ENCODE measurements at regions not wholly inside any gene's neighbourhood (a gene's known extent, or its start where the extent isn't known, plus 50 kb on each side); places are given as distances from the start of the nearest gene placed in this dataset.
"Not testable (repeated sequence)": the region's sequence is repeated elsewhere in the genome, so short reads cannot be mapped to it uniquely, and the experiment has no call there.

- no peak for DNase-seq
These were observed 142.1 kb downstream of the C6orf118 start for GRCh38 chr6:165167311-165167710.

- DNase-seq: no peak
These were observed 145.9 kb downstream of the C6orf118 start for GRCh38 chr6:165163519-165163918.

- DNase-seq: no peak
These were observed 149.9 kb downstream of the C6orf118 start for GRCh38 chr6:165159460-165159859.

- DNase-seq: no peak
These were observed 162.9 kb downstream of the C6orf118 start for GRCh38 chr6:165146456-165146855.

GRCh38 chr6:165135889-165136288, 173.5 kb downstream of the C6orf118 start:
- DNase-seq: no peak

- DNase-seq: no peak
These were observed 180.3 kb downstream of the C6orf118 start for GRCh38 chr6:165129086-165129485.

GRCh38 chr6:165127743-165128142, 181.7 kb downstream of the C6orf118 start:
- DNase-seq: not testable (repeated sequence)

GRCh38 chr6:165124681-165125080, 184.7 kb downstream of the C6orf118 start:
- not testable (repeated sequence) for DNase-seq

- DNase-seq: no peak
These were observed 190.0 kb downstream of the C6orf118 start for GRCh38 chr6:165119231-165120020.

- no peak for DNase-seq
These were observed 190.7 kb downstream of the C6orf118 start for GRCh38 chr6:165118736-165119135.

GRCh38 chr6:165117806-165118205, 191.6 kb downstream of the C6orf118 start:
- no peak for DNase-seq

GRCh38 chr6:165117121-165117520, 192.3 kb downstream of the C6orf118 start:
- no peak for DNase-seq

- no peak for DNase-seq
These were observed 198.5 kb downstream of the C6orf118 start for GRCh38 chr6:165110860-165111259.

GRCh38 chr6:165109011-165109410, 200.4 kb downstream of the C6orf118 start:
- no peak for DNase-seq

GRCh38 chr6:165106261-165106660, 203.1 kb downstream of the C6orf118 start:
- DNase-seq: no peak

GRCh38 chr6:165098165-165098564, 211.2 kb downstream of the C6orf118 start:
- DNase-seq: no peak

GRCh38 chr6:165096868-165097267, 212.5 kb downstream of the C6orf118 start:
- DNase-seq: no peak

GRCh38 chr6:165096209-165096608, 213.2 kb downstream of the C6orf118 start:
- no peak for DNase-seq

- no peak for DNase-seq
These were observed 216.4 kb downstream of the C6orf118 start for GRCh38 chr6:165092881-165093595.

GRCh38 chr6:165091121-165091785, 218.2 kb downstream of the C6orf118 start:
- DNase-seq: no peak

GRCh38 chr6:165090242-165090641, 219.2 kb downstream of the C6orf118 start:
- no peak for DNase-seq

GRCh38 chr6:165086814-165087213, 222.6 kb downstream of the C6orf118 start:
- DNase-seq: no peak

- no peak for DNase-seq
These were observed 226.8 kb downstream of the C6orf118 start for GRCh38 chr6:165082636-165083035.
